Right hindlimb (tissue), 1 donor: ENCODE measurements at regions not wholly inside any gene's neighbourhood (a gene's known extent, or its start where the extent isn't known, plus 50 kb on each side); places are given as distances from the start of the nearest gene placed in this dataset.

Source experiments
- DNase-seq: peaks from one replicate; pipeline ENCODE4 v3.0.0-alpha.2; 2018

GRCh38 chr5:3827624-3828023 lies 232.0 kb downstream of the IRX1 start:
- DNase-seq: no peak

GRCh38 chr5:3828761-3829160 lies 233.1 kb downstream of the IRX1 start:
- DNase-seq: no peak

GRCh38 chr5:3833566-3833965 lies 237.9 kb downstream of the IRX1 start:
- DNase-seq: no peak

DNA sequence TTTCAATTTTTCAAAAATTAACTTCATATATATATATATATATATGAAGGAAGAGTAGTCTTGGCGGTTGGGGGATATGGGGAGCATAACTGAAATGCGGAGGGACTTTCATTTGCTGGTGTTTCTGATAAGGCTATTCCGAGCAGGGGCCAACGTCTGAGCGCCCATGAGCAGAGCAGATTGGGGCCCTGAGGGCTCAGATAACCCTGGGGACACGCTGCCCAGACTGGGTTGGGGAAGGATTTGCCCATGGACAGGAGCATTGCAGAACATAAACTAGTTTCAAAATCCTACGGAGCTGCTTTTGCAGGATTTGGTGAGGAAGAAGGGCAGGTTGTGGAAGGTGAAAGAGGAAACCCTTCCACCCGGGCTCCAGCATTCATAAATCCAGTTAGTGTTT lies 240.2 kb downstream of the IRX1 start:
- no peak for DNase-seq

- no peak for DNase-seq
These were observed 240.9 kb downstream of the IRX1 start for GRCh38 chr5:3836528-3836927.

DNA sequence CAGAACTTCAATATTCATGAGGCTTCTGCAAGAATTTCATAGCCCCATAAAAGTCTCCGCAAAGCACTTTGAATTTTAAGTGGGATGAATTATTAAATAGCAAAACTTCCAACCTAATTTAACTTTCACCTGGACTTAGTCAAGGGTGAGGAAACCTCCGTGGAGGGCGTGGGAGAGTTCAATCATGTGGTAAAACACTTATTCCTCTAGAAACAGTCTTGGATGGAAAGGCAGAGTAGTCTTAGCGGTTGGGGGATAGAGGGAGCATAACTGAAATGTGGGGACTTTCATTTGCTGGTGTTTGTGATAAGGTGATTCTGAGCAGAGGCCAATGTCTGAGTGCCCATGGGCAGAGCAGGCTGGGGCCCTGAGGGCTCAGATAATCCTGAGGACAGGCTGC lies 241.9 kb downstream of the IRX1 start:
- no peak for DNase-seq

DNA sequence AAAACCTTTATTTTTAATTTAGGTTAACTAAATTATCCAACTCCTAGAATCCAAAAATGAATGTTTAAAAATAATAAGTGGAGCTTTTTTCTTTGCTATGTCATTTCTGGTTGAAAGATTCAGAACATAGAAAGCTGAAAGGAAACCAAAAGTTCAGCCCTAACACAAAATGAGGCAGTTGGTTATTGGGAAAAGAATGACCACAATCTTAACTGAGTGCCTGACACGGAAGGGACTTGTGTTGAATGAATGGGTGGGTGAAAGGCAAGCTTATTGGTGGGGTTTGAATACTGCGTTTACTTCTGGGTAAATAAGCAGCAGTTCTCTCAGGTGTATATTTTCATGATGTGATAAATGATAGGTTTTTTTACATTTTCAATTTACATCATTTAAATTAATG lies 243.5 kb downstream of the IRX1 start:
- no peak for DNase-seq

DNA sequence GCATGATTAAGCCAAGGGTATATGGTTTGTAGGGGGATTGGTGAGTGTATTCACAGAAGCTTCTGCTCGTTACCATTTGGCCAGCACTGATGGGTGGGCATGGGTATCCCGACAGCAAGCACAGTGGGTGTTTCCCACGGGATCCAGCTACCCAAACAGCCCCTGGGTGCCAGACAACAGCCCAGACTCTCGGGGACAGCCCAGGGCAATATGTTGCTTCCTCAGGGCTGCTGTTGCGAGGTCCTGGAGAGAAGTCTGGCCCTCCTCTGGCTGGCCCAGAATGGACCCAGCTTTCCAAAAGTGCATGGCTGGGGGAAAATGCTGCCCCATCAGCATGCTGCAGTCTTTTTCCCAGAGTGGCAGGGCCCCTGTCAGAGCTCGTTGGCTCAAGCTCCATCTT lies 247.0 kb downstream of the IRX1 start:
- no peak for DNase-seq

GRCh38 chr5:3843706-3844105 lies 248.1 kb downstream of the IRX1 start:
- DNase-seq: no peak

DNA sequence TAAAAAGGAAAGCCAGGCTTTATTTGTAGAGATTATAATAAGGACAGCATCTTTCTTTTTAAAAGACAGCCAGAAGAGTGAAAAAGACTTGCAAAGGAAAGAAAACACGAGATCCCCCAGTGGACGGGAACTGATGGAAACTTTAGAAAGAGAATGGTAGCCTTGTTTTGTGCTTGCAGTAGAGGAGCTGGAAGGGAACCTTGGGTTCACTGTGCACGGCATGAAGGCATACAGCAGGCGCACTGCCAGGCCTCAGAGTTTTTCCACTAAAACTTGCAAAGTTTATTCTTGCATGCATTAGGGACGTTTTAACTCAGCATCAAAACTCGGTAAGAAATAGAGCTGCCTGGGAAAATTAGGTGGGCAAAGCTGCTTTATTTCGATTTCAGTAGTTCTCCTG lies 248.6 kb downstream of the IRX1 start:
- DNase-seq: no peak

DNA sequence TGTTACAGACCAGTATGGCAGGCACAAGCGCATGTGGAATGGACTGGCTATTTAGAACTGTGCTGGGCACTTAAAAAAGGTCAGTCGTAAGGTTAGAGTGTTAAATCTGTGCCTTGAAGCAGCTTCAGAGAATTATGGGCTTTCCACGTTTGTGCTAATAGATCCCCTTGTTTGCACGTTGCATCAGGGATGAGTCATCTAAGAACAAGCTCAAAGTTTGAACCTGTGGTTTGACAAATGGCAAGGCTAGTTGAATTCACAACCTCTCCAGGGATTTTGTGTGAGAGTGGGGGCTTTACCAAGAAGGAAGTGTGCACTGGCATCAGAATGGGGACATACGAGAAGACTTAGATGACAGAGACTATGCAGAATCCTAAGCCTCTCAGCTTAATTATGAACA lies 249.6 kb downstream of the IRX1 start:
- DNase-seq: no peak

- DNase-seq: no peak
These were observed 256.7 kb downstream of the IRX1 start for GRCh38 chr5:3852161-3852916.

- DNase-seq: no peak
These were observed 257.7 kb downstream of the IRX1 start for GRCh38 chr5:3853362-3853761.

DNA sequence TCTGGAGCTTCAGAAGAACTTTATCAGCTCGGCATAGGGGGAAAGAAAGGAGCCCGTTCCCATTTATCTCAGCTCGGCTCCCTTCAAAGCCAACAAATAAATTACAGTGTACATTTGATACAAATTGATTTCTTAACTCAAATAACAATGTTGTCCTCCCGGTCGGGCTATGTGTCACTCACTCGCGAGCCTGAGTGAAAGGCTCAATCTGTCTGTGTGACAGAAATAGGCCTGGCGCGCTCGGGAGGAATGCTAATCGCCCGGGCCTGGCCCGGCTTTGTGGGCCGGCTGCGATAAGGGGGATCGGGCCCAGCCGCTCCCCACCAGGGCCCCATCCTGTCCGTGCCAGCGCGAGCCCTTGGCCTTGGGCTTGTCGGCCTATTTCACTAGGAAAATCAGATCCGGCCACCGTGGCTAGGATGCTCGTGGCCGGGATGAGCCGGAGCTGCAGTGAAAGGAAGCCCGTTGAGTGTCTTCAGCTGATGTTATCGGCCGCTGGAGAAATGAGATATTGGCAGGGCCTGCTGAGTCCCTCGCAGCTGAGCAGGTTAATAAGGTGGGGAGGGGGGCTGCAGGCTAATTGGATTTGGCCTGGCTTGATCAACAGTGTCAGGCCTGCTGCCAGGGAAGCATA lies 258.7 kb downstream of the IRX1 start:
- DNase-seq: no peak

GRCh38 chr5:3856036-3856435 lies 260.4 kb downstream of the IRX1 start:
- DNase-seq: no peak

DNA sequence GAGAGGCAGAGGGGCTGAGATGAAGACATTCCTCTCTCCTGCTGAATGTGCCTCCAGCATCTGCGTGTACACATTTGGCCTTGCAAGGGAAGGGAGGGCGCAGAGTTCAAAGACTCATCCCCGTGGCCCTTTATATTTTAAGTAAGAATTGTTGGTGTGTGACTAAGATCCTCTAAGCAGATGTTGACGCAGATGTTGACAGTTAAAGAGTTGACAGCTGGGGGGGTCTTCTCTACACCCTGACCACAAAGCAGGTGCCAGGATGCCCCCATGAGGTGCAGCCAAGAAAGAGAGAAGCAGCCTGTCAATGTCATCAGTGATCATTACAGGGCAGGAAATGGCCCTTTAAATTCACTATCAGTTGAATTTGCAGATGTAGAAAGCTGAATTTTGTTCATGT lies 262.9 kb downstream of the IRX1 start:
- DNase-seq: no peak

GRCh38 chr5:3862906-3863305 lies 267.3 kb downstream of the IRX1 start:
- DNase-seq: no peak

- DNase-seq: no peak
These were observed 279.5 kb downstream of the IRX1 start for GRCh38 chr5:3875144-3875543.

DNA sequence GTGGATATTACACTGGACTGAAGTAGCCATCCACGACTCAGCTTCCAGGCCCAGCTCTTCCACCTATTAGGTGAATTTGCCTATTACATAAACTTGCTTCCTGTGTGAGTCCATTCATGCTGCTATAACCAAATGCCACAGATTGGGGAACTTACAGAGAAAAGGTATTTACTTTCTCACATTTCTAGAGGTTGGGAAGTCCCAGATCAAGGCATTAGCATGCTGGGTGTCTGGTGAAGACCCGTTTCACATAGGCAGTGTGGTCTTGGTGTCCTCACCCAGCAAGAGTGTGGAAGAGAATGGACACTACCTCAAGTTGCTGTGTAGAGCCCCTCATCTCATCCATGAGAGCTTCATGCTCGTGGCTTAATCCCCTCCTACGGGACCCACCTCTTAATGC lies 282.6 kb downstream of the IRX1 start:
- DNase-seq: no peak

- no peak for DNase-seq
These were observed 287.4 kb downstream of the IRX1 start for GRCh38 chr5:3883040-3883439.

DNA sequence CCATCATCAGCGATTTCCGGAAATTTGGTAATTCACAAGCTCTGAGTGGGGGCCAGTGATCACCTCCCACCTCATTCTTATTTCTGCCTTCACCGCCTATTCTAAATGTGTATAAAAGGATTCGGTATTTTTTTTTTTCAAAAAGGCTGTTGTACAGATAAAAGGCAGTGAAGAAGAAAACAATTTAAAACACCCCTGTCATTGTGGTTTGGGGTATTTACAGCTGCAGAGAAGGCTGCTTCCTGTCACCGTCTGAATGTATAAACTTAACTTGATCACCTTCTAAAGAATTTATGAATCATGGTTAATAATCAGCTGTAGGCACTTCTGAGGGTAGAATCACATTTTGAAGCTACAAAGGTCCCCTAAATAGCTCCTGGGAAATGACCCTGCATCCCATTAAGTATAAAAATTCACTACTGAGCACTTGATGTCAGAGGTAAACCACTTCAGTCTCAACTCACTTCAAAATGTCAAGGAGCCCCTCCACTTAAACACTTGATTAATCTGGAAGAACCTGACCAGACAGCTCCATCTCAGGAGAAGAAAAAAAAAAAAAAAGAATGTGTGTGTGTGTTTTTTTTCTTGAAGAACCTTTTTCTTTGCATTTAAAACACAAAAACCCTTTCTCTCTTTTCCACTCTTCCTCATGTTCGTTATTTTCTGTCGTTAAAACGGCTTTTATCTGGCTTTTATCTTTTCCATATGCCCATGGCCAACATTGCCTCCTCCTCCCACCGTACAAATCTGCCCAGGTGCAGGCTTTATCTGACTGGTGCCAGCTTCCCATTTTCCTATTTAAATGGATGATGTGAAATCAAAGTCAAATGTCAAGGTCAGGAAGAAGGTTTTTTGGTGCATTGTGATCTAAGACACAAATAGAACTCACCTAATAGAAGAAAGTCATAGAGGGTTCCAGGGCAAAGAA lies 291.2 kb downstream of the IRX1 start:
- DNase-seq: no peak

DNA sequence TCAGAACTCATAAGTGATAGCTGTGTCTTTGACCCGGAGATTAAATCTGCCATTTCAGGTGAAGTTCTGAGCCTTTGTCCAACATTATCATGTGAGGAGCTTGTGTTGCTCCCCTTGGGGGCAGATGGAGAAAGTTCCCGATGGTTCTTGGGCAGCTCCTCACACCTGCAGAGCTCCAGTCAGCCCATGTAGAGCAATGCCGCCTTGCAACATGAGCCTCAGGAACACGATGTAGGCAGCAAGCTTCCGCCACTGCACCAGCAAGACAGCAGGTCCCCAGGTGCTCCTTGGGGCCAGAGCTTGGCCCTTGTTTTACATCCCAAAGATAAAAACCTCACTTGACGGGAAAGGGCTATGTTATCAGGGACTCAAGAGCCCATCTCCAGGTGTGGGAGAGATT lies 292.7 kb downstream of the IRX1 start:
- DNase-seq: no peak

DNA sequence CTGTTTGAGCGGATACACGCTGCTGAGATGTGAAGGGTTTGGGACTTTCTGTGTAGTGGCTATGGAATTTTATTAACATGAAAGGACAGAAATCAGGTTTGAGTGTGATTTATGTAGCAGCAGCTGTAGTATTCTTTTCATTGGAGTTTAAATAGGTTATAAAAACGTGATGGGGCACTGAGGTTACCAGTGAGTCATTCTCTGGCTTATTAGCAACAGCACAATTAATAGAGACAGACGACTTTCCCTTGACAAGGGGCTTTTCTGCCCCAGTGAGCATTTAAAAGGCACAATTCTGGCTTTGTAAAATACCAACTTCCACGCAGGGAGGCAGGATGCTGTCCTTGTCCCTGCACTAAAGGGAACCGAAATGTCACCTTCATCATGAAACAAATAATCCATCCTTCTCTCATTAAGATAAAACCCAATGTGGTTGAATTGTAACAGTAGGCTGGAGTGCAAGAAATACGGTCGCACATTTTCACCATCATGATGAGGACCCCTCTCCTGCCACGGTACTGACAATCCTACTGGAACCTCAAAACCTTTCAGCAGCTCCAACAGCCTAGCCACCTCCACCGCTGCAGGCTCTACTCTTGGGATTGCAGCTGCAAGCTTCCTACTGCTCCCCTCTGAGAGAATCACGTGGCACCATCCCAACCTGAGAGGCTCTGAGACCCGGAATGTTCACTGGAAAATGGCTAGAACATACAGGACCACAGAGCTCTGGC lies 293.9 kb downstream of the IRX1 start:
- DNase-seq: no peak
